ENCODE measurements at regions not wholly inside any gene's neighbourhood (a gene's known extent, or its start where the extent isn't known, plus 50 kb on each side); places are given as distances from the start of the nearest gene placed in this dataset.
"Not testable (repeated sequence)": the region's sequence is repeated elsewhere in the genome, so short reads cannot be mapped to it uniquely, and the experiment has no call there.

- no peak for DNase-seq (ENCODE audit: low read depth in 4 of 4, low spot score in 3 of 4)
Observed at GRCh38 chr2:8378016-8378810, 303.6 kb upstream of the ID2 start.

- no peak for DNase-seq (ENCODE audit: low read depth in 4 of 4, low spot score in 3 of 4)
Observed at GRCh38 chr2:8379128-8379527, 302.7 kb upstream of the ID2 start.

- no peak for DNase-seq (ENCODE audit: low read depth in 4 of 4, low spot score in 3 of 4)
Observed at GRCh38 chr2:8379549-8379948, 302.3 kb upstream of the ID2 start.

GRCh38 chr2:8380026-8380425 is 301.8 kb upstream of the ID2 start:
- no peak for DNase-seq (ENCODE audit: low read depth in 4 of 4, low spot score in 3 of 4)

- DNase-seq (ENCODE audit: low read depth in 4 of 4, low spot score in 3 of 4), result no peak
Observed at GRCh38 chr2:8380566-8380965, 301.3 kb upstream of the ID2 start.

GRCh38 chr2:8382485-8382884 is 299.4 kb upstream of the ID2 start:
- no peak for DNase-seq (ENCODE audit: low read depth in 4 of 4, low spot score in 3 of 4)

GRCh38 chr2:8386748-8387147 is 295.1 kb upstream of the ID2 start:
- not testable (repeated sequence) for DNase-seq (ENCODE audit: low read depth in 4 of 4, low spot score in 3 of 4)

- DNase-seq (ENCODE audit: low read depth in 4 of 4, low spot score in 3 of 4), result no peak
Observed at GRCh38 chr2:8388781-8389180, 293.1 kb upstream of the ID2 start.

- DNase-seq (ENCODE audit: low read depth in 4 of 4, low spot score in 3 of 4), result no peak
Observed at GRCh38 chr2:8389431-8390108, 292.3 kb upstream of the ID2 start.

GRCh38 chr2:8391126-8391525 is 290.7 kb upstream of the ID2 start:
- no peak for DNase-seq (ENCODE audit: low read depth in 4 of 4, low spot score in 3 of 4)

- no peak for DNase-seq (ENCODE audit: low read depth in 4 of 4, low spot score in 3 of 4)
Observed at GRCh38 chr2:8391584-8391983, 290.3 kb upstream of the ID2 start.

GRCh38 chr2:8392098-8392866 is 289.6 kb upstream of the ID2 start:
- DNase-seq (ENCODE audit: low read depth in 4 of 4, low spot score in 3 of 4), result no peak

- DNase-seq (ENCODE audit: low read depth in 4 of 4, low spot score in 3 of 4), result no peak
Observed at GRCh38 chr2:8393506-8393905, 288.4 kb upstream of the ID2 start.

GRCh38 chr2:8394131-8394530 is 287.7 kb upstream of the ID2 start:
- DNase-seq (ENCODE audit: low read depth in 4 of 4, low spot score in 3 of 4), result no peak

- no peak for DNase-seq (ENCODE audit: low read depth in 4 of 4, low spot score in 3 of 4)
Observed at GRCh38 chr2:8394569-8395359, 287.1 kb upstream of the ID2 start.

GRCh38 chr2:8395718-8396117 is 286.1 kb upstream of the ID2 start:
- no peak for DNase-seq (ENCODE audit: low read depth in 4 of 4, low spot score in 3 of 4)

- no peak for DNase-seq (ENCODE audit: low read depth in 4 of 4, low spot score in 3 of 4)
Observed at GRCh38 chr2:8398040-8398668, 283.7 kb upstream of the ID2 start.

- no peak for DNase-seq (ENCODE audit: low read depth in 4 of 4, low spot score in 3 of 4)
Observed at GRCh38 chr2:8399731-8400130, 282.1 kb upstream of the ID2 start.

- no peak for DNase-seq (ENCODE audit: low read depth in 4 of 4, low spot score in 3 of 4)
Observed at GRCh38 chr2:8400196-8400595, 281.7 kb upstream of the ID2 start.

GRCh38 chr2:8402222-8402621 is 279.6 kb upstream of the ID2 start:
- DNase-seq (ENCODE audit: low read depth in 4 of 4, low spot score in 3 of 4), result no peak

Measured in right renal pelvis (tissue), 4 donors.